HG02938 (cell line): ENCODE measurements at regions not wholly inside any gene's neighbourhood (a gene's known extent, or its start where the extent isn't known, plus 50 kb on each side); places are given as distances from the start of the nearest gene placed in this dataset.

ENCODE experiments used
- ATAC-seq: cut with Tn5 transposase; IDR thresholded peaks from one replicate; pipeline ENCODE4 v1.9.1; 2021; ENCODE audit warnings: mild to moderate bottlenecking, moderate library complexity; ENCODE audit not compliant: unreplicated experiment

DNA sequence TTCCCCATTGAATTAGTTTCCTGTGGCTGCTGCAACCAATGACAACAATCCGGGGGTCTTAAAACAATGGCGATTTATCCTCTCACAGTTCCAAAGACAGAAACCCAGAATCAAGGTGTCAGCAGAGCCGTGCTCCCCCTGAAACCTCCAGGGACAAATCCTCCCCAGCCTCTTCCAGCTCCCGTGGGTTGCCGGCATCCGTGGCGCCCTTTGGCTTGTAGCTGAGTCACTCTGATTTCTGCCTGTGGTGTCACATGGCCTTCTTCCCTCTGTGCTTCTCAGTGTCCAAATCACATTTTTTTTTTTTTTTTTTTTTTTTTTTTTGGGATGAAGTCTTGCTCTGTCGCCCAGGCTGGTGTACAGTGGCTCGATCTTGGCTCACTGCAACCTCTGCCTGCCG lies 64.5 kb upstream of the STX18 start:
- ATAC-seq = no peak

DNA sequence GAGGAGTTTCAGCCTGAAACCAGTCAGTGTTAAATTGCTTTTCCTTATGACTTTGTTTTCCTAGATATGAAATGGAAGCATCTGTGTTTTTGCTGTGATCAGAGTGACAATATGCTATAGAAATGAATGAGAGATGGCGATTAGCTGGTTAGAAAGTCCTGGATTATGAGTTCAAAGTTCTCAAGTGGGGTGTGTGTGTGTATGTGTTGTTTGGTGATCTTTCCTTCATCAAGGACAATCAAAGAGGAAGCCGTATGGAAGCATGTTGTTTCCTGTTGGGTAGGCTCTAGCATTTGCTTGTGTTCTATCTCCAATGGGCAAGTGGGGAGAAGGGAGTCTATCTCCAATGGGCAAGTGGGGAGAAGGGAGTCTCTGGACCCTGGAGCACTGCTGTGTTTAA lies 64.0 kb upstream of the STX18 start:
- ATAC-seq = no peak

DNA sequence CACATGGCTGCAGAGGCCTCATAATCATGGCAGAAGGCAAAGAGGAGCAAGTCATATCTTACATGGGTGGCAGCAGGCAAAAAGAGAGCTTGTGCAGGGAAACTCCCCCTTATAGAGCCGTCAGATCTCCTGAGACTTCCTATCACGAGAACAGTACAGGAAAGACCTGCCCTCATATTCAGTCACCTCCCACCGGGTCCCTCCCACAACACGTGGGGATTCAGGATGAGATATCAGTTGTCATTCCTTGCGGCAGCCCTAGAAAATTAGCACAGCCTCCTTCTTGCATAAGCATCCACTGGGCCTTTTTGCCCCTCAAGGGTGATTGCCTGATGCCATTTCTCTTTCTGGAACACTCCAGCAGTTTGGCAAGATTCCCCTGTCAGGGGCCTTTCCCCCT lies 61.7 kb upstream of the STX18 start:
- ATAC-seq = no peak

DNA sequence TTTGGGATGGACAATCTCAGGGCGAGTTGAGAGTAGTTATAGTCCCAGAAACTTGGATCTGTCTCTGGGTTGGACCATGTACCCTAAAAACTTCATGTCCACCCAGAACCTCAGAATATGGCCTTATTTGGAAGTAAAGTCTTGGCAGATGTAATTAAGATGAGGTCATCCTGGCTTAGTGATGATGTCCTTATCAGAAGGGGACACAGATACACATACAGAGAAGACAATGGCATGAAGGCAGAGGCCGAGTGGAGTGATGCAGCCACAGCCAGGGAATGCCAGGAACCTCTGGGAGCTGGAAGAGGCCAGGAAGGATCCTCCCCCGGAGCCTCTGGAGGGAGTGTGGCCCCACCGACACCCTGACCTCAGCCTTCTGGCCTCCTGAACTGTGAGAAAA lies 61.2 kb upstream of the STX18 start:
- ATAC-seq = no peak

DNA sequence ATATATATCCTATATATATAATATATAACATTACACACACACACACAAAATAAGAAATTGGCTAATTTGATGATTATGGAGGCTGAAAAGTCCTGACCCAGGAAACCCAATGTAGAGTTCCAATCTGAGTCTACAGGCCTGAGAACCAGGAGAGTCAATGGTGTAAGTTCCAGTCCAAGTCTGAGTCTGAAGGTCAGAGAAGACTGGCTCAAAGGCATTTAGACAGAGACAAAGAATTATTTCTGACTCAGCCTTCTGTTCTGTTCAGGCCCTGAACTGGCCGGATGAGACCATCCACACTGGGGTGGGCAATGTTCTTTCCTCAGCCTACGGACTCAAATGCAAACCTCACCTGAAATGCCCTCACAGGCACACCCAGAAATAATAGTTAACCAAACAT lies 60.6 kb upstream of the STX18 start:
- no peak for ATAC-seq

DNA sequence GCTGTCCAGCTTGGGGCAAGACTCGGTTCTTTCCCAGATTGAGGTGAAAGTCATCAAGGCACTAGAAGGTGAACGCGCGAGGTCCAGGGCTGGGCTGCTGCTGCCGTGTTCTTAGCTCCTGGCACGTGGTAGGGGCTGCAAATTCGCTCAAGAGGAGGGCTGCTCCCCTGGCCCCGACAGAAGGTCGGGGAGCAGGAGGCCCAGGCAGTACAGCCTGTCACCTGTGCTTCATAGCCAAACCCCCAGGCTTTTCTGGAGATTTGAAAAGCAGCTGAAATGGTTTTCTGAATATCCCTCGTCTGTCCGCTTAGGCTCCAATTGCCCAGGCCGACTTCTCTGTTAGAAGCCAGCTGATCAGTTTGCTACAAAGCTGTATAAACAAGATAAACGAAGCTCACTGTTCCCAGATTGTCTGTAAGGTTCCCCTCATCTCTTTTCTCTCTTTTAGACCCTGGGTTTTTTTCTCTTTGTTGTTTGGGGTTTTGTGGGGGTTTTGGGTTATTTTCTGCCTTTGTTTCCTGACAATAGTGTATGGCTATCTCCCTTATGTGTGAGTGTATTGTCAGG lies 60.0 kb upstream of the STX18 start:
- no peak for ATAC-seq

DNA sequence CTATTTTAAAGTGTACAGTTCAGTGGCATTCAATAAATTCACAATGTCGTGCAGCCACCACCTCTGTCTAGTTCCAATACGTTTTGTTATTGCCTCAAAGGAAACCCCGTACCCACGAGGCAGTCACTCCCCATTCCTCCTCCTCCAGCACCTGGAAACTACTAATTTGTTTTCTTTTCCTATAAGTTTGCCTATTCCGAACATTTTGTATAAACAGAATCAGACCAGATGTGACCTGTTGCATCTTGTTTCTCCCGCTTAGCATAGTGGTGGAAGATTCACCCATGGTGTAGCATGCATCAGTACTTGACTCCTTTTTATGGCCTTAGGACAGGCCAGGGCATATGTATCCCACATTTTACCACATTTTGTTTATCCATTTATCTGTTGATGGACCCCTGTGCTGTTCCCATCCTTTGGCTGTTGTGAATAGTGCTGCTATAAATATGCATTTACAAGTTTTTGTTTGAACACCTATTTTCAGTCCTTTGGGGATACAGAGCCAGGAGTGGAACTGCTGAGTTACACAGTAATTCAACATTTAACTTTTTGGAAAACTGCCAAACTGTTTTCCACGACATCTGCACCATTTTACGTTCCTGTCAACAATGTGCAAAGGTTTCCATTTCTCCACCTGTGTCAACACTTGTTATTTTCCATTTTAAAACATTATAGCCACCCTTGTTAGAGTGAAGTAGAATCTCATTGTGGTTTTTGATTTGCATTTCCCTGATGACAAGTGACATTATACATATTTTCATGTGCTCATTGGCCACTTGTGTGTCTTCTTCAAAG lies 57.8 kb upstream of the STX18 start:
- no peak for ATAC-seq

DNA sequence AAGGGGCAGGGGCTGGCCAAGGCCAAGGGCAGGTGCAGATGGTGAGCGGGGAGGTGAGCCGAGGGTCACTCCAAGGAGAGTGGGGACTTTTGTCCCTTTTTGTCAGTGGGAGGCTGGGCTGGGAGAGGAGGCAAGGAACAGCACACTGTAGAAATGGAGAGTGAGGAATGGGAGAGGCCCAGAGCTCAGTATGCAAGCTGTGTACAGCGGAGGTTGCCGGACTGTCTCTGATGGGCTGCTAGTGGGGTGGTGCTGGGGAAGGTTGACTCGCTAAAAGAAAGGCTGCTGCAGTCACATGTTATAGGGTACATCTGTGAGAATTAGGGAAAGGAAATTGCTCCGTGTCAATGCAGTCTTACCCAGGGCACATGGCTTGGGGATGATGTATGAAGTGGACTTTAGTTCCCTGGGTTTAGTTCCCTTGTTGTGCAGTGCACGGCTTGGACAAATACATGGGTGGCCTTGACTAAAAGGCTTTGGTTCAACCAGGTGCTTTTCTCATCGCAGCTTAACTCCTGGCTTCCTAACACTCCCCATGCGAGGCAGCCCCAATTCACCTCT lies 57.1 kb upstream of the STX18 start:
- no peak for ATAC-seq

DNA sequence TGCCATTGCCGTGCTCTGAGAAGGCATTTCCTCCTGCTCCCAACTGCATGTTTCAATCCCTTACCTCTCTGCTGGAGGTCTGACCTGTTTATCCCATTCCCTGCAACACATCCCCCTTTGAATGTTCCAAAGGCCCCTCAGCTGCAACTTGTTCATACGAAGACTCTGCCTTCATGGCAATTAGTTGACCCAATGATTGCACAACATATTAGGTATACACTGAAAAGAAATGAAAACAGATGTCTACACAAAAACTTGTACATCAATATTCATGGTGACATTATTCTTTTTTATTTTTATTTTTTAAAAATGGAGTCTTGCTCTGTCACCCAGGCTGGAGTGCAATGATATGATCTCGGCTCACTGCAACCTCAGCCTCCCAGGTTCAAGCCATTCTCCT lies 54.9 kb upstream of the STX18 start:
- no peak for ATAC-seq

DNA sequence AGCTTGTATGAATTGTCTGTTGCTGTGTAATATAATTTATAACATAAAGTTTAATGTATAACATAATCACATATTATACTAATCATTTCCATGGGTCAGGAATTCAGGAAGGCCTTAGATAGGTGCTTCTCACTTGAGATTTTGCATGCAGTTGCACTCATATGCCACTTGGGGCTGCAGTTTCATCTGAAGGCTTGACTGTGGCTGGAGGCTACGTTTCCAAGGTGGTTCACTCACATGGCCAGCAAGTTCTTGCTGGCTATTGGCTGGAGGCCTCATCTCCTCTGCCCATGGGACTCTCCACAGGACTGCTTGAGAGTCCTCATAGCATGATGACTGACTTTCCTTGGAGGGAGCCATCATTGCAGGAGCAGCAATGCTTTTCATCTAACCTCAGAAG lies 53.4 kb upstream of the STX18 start:
- no peak for ATAC-seq

DNA sequence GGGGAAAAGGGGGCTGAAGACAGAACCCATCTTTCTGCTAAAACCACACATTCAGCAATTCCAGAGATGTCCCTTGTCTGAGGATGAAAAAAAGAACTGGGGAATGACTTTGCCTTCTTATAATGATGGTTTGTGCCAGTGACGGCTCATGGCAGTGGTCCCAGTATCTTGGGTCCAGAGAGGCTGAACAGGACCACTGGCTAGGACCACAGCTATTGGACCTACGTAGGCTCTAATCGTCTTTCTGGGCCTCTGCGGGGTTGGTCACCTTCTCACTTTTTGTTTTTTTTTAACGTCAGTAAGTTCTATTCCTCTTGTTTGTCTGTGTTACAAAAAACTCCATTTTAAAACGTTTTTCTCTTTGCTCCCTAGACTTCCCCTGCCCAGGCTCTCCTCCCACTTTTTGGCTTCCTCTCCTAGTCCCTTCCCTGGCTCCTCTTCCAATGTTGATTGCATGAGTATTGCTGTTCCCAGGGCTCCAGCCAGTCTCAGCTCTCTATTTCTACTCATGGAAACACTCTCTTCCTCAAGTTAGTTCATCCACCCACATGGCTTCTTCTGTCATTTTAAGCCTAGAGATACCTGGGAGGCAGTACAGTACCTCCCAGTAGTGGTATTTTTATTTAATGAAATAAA lies 52.6 kb upstream of the STX18 start:
- no peak for ATAC-seq

DNA sequence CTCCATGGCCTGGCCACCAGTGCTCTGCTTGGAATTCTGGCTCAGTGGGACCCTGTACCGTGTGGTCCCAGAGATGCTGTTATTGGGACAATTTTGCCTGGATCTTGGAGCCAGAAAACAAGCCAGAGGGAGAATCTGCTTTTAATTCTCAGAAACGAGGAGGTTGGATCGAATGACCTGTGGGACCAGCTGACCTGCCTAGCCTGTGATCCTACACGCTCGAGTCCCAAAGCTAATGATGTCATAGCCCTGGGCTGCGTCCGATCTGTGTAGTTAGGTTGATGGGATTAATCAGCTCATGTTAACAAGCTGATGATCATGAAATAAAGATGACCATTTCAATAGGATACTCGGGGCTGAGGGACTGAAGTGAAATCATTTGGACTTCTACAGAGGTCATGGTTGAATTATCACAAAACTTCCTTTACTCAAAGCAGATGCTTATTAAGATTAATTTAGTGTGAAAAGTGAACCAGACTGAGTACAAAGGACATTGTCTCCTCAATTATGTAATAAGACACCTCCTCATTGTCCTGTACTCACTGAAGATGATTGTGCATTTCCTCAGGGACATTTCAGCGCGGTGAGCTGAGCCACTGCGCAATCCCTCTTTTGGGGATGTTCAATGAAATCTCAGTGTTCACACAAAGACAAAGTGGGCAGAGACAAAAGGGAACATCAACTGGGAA lies 51.9 kb upstream of the STX18 start:
- ATAC-seq = no peak

DNA sequence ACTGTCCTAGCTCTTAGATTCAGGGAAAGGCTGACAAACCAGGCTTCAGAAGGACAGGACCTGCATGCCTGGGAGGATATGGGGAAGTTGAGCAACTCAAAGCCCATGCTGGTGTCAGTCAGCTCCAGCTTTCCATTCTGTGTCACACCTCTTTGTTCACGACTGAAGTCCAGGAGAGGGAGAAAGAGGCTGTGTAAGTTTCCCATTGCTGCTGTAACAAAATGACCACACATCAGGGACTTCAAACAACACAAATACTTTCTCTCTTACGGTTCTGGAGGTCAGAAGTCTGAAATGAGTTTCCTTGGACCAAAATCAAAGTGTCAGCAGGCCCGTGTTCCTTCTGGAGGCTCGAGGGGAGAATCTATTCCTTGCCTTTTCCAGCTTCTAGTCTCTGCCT lies 50.6 kb upstream of the STX18 start:
- ATAC-seq = no peak
